MM.1S (cell line): ENCODE measurements at regions not wholly inside any gene's neighbourhood (a gene's known extent, or its start where the extent isn't known, plus 50 kb on each side); places are given as distances from the start of the nearest gene placed in this dataset.
A peak's percentile ranks its signal among the peaks of the same experiment; 100 is the strongest.

Experiments
- DNase-seq: peaks from one replicate; pipeline ENCODE4 v3.0.0-alpha.2; 2015
- H2AFZ ChIP-seq: fragments of 300-600 bp; sonication (generic); 2 replicates; pipeline ENCODE4 v1.6.0; 2016; ENCODE audit warnings: antibody characterized with exemption, low read length
- H3F3A ChIP-seq: fragments of 300-600 bp; sonication (generic); 2 replicates; pipeline ENCODE4 v1.6.1; 2016; ENCODE audit warnings: mild to moderate bottlenecking, antibody characterized with exemption, low read length, moderate library complexity, mixed read lengths; ENCODE audit not compliant: insufficient read depth
- H3K27ac ChIP-seq: fragments of 300-600 bp; sonication (generic); 2 replicates; pipeline ENCODE4 v1.5.1; 2016; ENCODE audit warnings: mild to moderate bottlenecking, low read length
- H3K27me3 ChIP-seq: fragments of 300-600 bp; sonication (generic); replicated peaks from 2 replicates; pipeline ENCODE4 v1.6.0; 2016; ENCODE audit warnings: low read length; ENCODE audit not compliant: insufficient read depth
- H3K36me3 ChIP-seq: fragments of 300-600 bp; sonication (generic); replicated peaks from 2 replicates; pipeline ENCODE4 v1.6.1; 2016; ENCODE audit warnings: mild to moderate bottlenecking, low read length, mixed read lengths; ENCODE audit not compliant: insufficient read depth
- H3K4me1 ChIP-seq: fragments of 300-600 bp; sonication (generic); 2 replicates; pipeline ENCODE4 v1.6.1; 2016; ENCODE audit warnings: low read length, mixed read lengths
- H3K4me2 ChIP-seq: fragments of 300-600 bp; sonication (generic); 2 replicates; pipeline ENCODE4 v1.6.0; 2016; ENCODE audit warnings: low read depth, low read length
- H3K4me3 ChIP-seq: fragments of 300-600 bp; sonication (generic); 2 replicates; pipeline ENCODE4 v1.5.1; 2016; ENCODE audit warnings: low read length, mixed read lengths
- H3K79me2 ChIP-seq: fragments of 300-600 bp; sonication (generic); 2 replicates; pipeline ENCODE4 v1.6.1; 2016; ENCODE audit warnings: mixed run types, low read length, mixed read lengths
- H3K9ac ChIP-seq: fragments of 300-600 bp; sonication (generic); 2 replicates; pipeline ENCODE4 v1.6.1; 2016; ENCODE audit warnings: low read length, mixed read lengths
- H3K9me2 ChIP-seq: fragments of 300-600 bp; sonication (generic); replicated peaks from 2 replicates; pipeline ENCODE4 v1.6.1; 2016; ENCODE audit warnings: mild to moderate bottlenecking, low read length, mixed read lengths; ENCODE audit not compliant: insufficient read depth
- H3K9me3 ChIP-seq: fragments of 300-600 bp; sonication (generic); replicated peaks from 2 replicates; pipeline ENCODE4 v1.6.1; 2016; ENCODE audit warnings: mild to moderate bottlenecking, low read length, mixed read lengths; ENCODE audit not compliant: insufficient read depth
- H4K20me1 ChIP-seq: fragments of 300-600 bp; sonication (generic); 2 replicates; pipeline ENCODE4 v1.6.1; 2016; ENCODE audit warnings: mild to moderate bottlenecking, low read length, moderate library complexity, mixed read lengths; ENCODE audit not compliant: insufficient read depth
- EZH2 ChIP-seq: fragments of 300-600 bp; sonication (generic); optimal IDR thresholded peaks from 2 replicates; pipeline ENCODE3; 2017; ENCODE audit warnings: low read depth, mild to moderate bottlenecking, antibody characterized with exemption, low read length, mixed read lengths
- EZH2phosphoT487 ChIP-seq: fragments of 300-600 bp; sonication (generic); IDR thresholded peaks from 2 replicates; pipeline ENCODE4 v1.6.1; 2018; ENCODE audit warnings: antibody characterized with exemption, low read length
- TF ChIP-seq, protein P1 (sequence below): fragments of 300-600 bp; sonication (generic); IDR thresholded peaks from 2 replicates; pipeline ENCODE4 v1.5.1; 2016; ENCODE audit warnings: antibody characterized with exemption, low read length, mixed read lengths

DNA sequence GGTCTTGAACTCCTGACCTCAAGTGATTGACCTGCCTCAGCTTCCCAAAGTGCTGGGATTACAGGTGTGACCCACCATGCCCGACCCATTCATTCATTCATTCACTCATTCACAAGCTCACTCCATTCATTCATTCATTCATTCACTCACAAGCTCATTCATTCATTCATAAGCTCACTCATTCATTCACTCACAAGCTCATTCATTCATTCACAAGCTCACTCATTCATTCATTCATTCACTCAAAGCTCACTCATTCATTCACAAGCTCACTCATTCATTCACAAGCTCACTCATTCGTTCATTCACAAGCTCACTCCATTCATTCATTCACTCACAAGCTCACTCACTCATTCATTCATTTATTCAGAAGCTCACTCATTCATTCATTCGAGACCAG lies 198.6 kb downstream of the SHOX start:
- H3K79me2 ChIP-seq, result no peaks in the 10 kb centered on the region
- H3F3A ChIP-seq, result no peaks in the 10 kb centered on the region
- H3K27ac ChIP-seq, result no peak overlapping the region
- TF ChIP-seq, protein P1, sequence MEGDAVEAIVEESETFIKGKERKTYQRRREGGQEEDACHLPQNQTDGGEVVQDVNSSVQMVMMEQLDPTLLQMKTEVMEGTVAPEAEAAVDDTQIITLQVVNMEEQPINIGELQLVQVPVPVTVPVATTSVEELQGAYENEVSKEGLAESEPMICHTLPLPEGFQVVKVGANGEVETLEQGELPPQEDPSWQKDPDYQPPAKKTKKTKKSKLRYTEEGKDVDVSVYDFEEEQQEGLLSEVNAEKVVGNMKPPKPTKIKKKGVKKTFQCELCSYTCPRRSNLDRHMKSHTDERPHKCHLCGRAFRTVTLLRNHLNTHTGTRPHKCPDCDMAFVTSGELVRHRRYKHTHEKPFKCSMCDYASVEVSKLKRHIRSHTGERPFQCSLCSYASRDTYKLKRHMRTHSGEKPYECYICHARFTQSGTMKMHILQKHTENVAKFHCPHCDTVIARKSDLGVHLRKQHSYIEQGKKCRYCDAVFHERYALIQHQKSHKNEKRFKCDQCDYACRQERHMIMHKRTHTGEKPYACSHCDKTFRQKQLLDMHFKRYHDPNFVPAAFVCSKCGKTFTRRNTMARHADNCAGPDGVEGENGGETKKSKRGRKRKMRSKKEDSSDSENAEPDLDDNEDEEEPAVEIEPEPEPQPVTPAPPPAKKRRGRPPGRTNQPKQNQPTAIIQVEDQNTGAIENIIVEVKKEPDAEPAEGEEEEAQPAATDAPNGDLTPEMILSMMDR, result no peak
- TF ChIP-seq EZH2phosphoT487 (no peak), EZH2 (no peak)
- H3K4me3 ChIP-seq, result no peak overlapping the region
- DNase-seq, result no peak
- H3K36me3 ChIP-seq, result no peaks in the 10 kb centered on the region
- no peaks in the 10 kb centered on the region for H3K9me2 ChIP-seq
- no peaks in the 10 kb centered on the region for H3K27me3 ChIP-seq
- H3K9me3 ChIP-seq, result no peaks in the 10 kb centered on the region
- no peaks in the 10 kb centered on the region for H4K20me1 ChIP-seq
- no peak overlapping the region for H2AFZ ChIP-seq
- no peak overlapping the region for H3K4me2 ChIP-seq
- no peaks in the 10 kb centered on the region for H3K4me1 ChIP-seq
- no peak overlapping the region for H3K9ac ChIP-seq

DNA sequence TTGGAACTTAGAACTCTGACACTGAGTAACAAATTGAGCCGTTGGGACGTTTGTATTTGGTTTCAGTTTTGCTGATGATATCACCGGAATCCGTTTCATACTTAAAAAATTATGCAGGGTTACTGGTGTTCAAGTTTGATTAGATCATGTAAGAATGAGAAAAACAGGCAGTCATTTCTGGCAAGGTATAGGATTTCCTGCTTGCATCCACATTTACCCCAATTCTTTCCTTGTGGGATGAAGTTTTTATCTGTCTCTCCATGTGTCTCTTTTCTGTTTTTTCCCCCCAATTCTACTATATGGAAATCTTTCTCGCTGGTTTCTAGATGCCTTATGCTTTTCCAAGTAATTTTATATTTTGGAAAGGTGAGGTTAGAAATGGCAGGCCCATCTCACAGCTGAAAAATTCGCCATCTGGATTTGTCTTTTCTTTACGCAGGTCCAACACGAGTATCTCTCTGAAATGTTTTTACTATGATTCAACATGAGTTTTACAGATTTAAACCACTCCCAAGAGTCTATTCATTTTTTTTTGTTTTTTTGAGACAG lies 197.9 kb downstream of the SHOX start:
- Histone ChIP-seq H3K9ac (no peak overlapping the region), H3K4me3 (no peak overlapping the region), H3K79me2 (no peaks in the 10 kb centered on the region), H4K20me1 (no peaks in the 10 kb centered on the region), H3K9me3 (no peaks in the 10 kb centered on the region), H3K4me2 (0 out of 2 replicates have a peak overlapping the region, but pooled peaks have one; percentile 12), H3K4me1 (no peaks in the 10 kb centered on the region), H3K27me3 (no peaks in the 10 kb centered on the region), H3K9me2 (no peaks in the 10 kb centered on the region), H3K27ac (no peak overlapping the region), H3F3A (no peaks in the 10 kb centered on the region), H3K36me3 (no peaks in the 10 kb centered on the region), H2AFZ (no peak overlapping the region)
- no peak for DNase-seq
- TF ChIP-seq, protein P1, result no peak
- TF ChIP-seq EZH2phosphoT487, result no peak
- TF ChIP-seq EZH2, result no peak

DNA sequence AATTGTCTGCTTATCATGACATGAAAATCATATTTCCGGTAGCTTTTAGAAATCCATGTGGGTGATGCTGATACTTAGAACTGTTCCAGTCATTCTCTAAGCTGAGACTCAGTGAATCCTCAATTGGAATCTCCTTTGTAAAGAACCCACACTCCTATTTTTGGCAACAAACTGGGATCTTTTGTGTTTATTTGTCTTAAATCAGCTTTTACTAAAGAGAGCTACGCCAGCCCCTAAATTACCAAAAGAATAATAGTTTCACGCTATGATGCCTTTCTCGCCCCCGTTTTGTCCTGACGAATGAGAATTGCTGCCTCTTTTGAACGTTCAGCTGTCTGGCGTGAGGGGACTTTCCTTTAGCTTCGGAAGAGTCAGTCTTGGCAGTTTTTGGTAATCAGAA lies 195.9 kb downstream of the SHOX start:
- H3K27ac ChIP-seq, result no peak overlapping the region
- no peak overlapping the region for H3K4me2 ChIP-seq

More for the DNA sequence above, 195.9 kb downstream of the SHOX start:
- H3K36me3 ChIP-seq, result no peaks in the 10 kb centered on the region
- H4K20me1 ChIP-seq, result no peaks in the 10 kb centered on the region
- DNase-seq, result no peak
- no peak for TF ChIP-seq EZH2phosphoT487
- no peak for TF ChIP-seq EZH2
- TF ChIP-seq, protein P1, result no peak
- no peak overlapping the region for H3K4me3 ChIP-seq
- H3K79me2 ChIP-seq, result no peaks in the 10 kb centered on the region
- H3K9me2 ChIP-seq, result no peaks in the 10 kb centered on the region
- no peak overlapping the region for H3K9ac ChIP-seq
- no peak overlapping the region for H2AFZ ChIP-seq
- no peaks in the 10 kb centered on the region for H3K9me3 ChIP-seq
- no peaks in the 10 kb centered on the region for H3K27me3 ChIP-seq
- H3K4me1 ChIP-seq, result no peaks in the 10 kb centered on the region
- no peaks in the 10 kb centered on the region for H3F3A ChIP-seq
